Adipose tissue (tissue), 3 donors: ENCODE measurements at regions not wholly inside any gene's neighbourhood (a gene's known extent, or its start where the extent isn't known, plus 50 kb on each side); places are given as distances from the start of the nearest gene placed in this dataset.

Experiments
- H3K27ac ChIP-seq: one replicate; pipeline ENCODE4 v1.5.1; 2013; ENCODE audit warnings: low read depth, low read length
- WGBS, 3 donors: extraction: QIAGEN DNeasy Blood & Tissue Kit; methylation state at CpG; one replicate each; pipeline ENCODE4 v1.1.7; 2013; 5-methylcytosine and 5-hydroxymethylcytosine counted together
- donor health status: healthy with polysubstance abuse.
- donor health status: Bipolar disorder and iron deficiency.
- donor health status: healthy.

DNA sequence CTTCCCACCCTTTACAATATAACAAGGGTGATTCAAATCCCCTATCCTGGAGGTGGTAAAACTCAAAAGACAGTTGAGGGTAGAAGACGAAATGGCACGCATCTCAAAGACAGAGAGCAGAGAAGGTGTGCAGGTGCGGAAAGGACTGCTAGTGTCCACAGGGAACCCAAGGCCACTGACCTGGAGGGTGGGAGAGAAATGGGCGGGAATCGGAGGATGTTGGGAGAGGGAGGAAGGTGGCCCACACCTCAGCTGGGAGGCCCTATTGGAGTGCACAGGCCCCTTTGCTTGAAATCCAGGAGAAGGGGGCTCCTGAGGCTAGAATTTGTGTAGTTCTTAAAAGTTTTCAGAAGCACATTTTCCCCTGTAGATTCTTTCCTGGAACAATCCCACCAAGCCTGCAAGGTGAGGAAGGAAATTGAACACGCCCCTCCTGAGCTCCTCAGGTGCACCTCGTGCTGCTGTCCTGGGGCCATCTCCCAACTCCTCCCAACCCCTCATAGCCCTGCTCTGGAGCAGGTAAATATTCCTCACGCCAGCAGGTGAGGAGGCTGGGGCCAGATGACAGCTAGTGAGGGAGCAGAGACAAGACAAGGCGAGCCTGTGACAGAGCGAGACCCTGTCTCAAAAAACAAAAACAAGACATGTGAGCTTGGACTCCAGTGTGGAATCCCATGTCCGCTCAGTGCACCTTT lies 99.3 kb downstream of the MCFD2 start:
- WGBS, 3 donors: 91 to 97% (median 96%) methylated on average over 11 of the region's 11 CpGs
- no peak overlapping the region for H3K27ac ChIP-seq

DNA sequence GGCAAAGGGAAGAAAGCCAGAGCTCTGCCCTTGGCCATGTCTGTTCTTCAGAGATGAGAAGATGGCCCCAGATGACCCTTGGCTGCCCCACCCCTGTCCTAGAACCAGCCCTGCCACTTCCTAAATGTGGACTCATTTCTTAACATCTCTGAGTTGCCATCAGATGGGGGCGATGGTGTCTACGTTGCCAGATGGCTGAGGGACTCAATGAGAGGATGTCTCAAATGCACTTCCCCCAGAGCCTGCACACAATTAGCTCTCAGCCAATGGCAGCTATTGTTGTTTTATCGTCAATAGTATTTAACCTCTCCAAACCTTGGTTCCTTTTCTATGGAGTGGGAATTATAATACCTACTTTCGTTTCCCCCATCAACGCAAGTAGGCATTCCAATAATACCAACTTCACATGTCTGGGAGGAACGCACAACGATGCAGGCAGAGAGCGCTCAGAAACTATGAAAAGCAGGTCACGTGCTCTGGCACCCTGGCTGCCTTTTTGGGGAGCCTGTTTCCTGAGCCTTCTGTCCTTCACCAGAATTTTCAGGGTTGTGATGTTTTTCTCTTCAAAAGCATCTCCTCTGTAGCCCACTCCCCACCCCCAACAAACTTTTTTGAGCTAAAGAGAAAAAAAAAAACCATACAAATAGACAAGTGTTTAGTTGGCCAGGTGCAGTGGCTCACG lies 100.3 kb downstream of the MCFD2 start:
- 84 to 86% (median 86%) methylated on average over 10 of the region's 10 CpGs for WGBS, 3 donors
- no peak overlapping the region for H3K27ac ChIP-seq

DNA sequence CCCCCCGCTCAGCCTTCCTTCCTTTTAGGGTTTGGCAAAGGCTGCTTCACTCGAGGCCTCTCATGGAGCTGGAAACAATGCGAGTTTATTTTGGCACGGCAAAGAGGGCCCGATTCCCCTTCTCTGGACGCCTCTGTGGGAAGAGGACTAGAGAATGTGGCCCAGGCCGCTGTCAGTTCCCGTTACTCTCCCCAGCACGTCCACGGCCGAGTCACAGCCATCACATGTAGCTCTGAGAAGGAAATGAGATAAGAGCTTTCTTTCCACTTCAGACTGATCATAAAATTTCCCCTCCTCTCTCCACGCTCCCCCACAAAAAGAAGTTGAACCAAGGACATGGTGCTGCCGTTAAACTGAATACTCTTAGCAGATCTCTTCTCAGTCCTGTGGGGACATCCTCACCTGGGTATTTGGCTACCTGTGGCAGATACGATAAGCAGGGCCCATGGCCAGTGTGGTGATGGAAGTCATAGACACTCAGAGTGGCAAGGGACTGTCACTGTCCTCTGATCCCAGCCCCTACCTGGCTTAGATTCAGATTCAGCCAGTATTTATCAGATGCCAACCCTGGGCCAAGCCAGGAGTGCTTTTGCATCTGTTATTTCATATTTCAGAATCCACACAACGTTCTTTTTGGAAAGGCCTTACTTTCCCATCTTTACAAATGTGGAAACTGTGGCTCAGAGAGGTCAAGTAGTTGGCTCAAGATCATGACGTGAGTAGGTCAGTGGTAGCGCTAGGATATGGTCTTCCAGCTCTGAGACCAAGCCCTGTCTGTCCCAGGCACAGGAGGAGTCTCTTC lies 101.2 kb downstream of the MCFD2 start:
- H3K27ac ChIP-seq: peak overlapping the region; percentile 33
- WGBS, 3 donors: 20 to 68% (median 27%) methylated on average over 17 of the region's 17 CpGs

DNA sequence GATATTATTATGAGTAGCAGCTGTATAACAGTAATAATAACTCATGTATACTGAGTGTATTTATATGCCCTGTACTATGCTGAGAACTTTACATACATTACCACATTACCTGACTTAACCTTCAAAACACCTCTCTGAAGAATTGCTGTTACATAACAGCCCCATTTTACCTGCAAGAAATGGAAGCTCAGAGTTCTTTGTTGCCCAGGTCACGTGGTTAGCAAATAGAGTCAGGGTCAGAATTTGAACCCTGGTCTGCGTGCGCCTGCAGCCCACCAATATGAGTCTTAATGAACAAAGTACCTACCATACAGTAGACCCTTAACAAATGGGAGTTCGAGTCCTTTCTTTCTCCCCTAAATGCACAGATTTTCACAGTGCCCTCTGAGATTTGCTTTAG lies 101.9 kb downstream of the MCFD2 start:
- WGBS, 3 donors: 86 to 89% (median 87%) methylated on average over 4 of the region's 4 CpGs
- H3K27ac ChIP-seq: peak overlapping the region; percentile 33

DNA sequence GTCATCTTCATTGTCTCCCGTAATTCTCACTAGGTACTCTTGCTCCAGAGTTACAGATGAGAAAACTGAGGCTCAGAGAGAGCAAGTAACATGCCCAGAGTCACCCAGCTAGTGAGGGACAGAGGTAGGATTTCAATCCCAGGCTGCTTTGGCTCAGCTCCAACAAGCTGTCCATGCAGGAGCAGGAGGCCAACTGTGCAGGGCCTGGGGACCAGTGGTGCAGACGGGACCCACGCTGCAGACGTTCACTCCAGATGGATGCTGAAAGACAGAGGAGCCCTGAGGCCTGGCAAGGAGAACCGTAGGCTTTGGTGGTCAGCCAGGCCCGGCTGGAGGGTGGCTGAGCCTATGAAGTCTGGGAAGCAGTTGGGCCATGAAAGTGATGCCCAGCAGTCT lies 102.6 kb downstream of the MCFD2 start:
- no peak overlapping the region for H3K27ac ChIP-seq
- WGBS, 3 donors: 60 to 82% (median 63%) methylated on average over 6 of the region's 6 CpGs
